ENCODE measurements at regions not wholly inside any gene's neighbourhood (a gene's known extent, or its start where the extent isn't known, plus 50 kb on each side); places are given as distances from the start of the nearest gene placed in this dataset.

- H3K27me3 ChIP-seq: no peaks in the 10 kb centered on the region
- no peaks in the 10 kb centered on the region for H3K4me1 ChIP-seq
- no peaks in the 10 kb centered on the region for H3K36me3 ChIP-seq
- TF ChIP-seq, protein P1, sequence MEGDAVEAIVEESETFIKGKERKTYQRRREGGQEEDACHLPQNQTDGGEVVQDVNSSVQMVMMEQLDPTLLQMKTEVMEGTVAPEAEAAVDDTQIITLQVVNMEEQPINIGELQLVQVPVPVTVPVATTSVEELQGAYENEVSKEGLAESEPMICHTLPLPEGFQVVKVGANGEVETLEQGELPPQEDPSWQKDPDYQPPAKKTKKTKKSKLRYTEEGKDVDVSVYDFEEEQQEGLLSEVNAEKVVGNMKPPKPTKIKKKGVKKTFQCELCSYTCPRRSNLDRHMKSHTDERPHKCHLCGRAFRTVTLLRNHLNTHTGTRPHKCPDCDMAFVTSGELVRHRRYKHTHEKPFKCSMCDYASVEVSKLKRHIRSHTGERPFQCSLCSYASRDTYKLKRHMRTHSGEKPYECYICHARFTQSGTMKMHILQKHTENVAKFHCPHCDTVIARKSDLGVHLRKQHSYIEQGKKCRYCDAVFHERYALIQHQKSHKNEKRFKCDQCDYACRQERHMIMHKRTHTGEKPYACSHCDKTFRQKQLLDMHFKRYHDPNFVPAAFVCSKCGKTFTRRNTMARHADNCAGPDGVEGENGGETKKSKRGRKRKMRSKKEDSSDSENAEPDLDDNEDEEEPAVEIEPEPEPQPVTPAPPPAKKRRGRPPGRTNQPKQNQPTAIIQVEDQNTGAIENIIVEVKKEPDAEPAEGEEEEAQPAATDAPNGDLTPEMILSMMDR (IDR thresholded peaks at IDR 0.05): no peak
- no peak overlapping the region for H3K27ac ChIP-seq
- H3K4me3 ChIP-seq: no peak overlapping the region
- H3K9me3 ChIP-seq: no peaks in the 10 kb centered on the region
- no peak for DNase-seq (ENCODE audit: low spot score)
Observed at GRCh38 chr5:2266641-2267240, 384.0 kb upstream of the IRX4 start.

DNA sequence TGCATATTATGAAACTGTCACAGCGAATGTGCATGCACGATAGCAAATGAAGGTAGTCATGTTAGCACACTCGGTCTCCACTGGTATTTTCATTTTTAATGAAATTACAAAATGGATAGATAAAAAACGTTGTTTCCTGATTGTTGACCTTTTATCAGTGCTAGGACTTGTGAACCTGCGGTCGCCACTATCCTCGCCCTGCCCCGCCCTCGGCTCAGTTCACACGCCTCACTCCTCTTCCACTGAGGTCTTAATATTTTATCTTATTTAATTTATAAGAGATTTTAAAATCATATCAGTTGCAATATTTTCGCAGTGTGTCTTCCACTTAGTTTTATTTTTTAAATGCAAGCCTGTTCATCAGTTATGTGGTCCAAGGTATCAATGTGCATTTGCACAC is 382.6 kb upstream of the IRX4 start:
- DNase-seq (ENCODE audit: low spot score): no peak
- H3K9me3 ChIP-seq: no peaks in the 10 kb centered on the region
- no peaks in the 10 kb centered on the region for H3K36me3 ChIP-seq
- no peaks in the 10 kb centered on the region for H3K4me1 ChIP-seq
- TF ChIP-seq, protein P1 (IDR thresholded peaks at IDR 0.05): no peak
- H3K4me3 ChIP-seq: no peak overlapping the region
- no peaks in the 10 kb centered on the region for H3K27me3 ChIP-seq
- no peak overlapping the region for H3K27ac ChIP-seq

DNA sequence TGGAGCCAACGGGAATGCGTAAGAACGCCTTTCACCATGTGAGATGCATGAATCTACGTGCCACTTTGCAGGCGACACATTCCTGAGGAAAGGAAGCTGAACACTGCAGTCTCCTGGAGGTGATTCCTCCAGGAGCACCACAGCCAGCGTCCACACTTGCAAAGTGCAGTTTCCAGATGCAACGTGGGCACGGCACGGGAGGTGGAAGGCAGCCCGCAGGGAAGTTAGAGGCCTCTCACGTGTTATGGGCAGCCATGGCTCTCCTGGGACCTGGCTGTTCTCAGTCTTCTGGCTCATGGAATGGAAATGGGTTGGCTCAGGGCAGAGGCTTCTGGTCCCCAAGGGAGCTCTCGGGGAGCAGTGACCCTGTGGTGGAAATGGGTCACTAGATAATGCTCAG is 381.0 kb upstream of the IRX4 start:
- TF ChIP-seq, protein P1 (IDR thresholded peaks at IDR 0.05): no peak
- no peak for DNase-seq (ENCODE audit: low spot score)
- Histone ChIP-seq H3K36me3 (no peaks in the 10 kb centered on the region), H3K4me1 (no peaks in the 10 kb centered on the region), H3K9me3 (no peaks in the 10 kb centered on the region), H3K4me3 (no peak overlapping the region), H3K27me3 (no peaks in the 10 kb centered on the region), H3K27ac (no peak overlapping the region)

DNA sequence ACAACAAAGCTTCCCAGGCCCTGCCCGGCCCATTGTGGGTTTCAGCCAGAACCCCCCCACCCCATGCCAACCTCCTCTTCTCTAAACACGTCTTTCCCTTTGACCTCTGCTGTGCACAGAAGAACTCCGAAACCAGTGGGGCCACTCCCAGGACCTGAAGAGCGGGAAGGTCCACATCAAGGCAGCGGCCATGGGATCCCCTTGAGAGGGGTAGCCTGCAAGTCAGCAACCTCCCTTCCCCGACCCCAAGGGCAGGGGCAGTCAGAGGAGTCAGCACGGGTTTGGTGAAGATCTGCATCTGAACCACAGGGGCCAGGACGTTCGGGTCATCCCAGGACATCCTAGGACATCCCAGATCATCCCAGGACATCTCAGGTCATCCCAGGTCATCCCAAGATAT is 379.9 kb upstream of the IRX4 start:
- Histone ChIP-seq H3K27ac (no peak overlapping the region), H3K4me3 (no peak overlapping the region), H3K36me3 (no peaks in the 10 kb centered on the region), H3K9me3 (no peaks in the 10 kb centered on the region), H3K4me1 (no peaks in the 10 kb centered on the region), H3K27me3 (no peaks in the 10 kb centered on the region)
- TF ChIP-seq, protein P1 (IDR thresholded peaks at IDR 0.05): no peak
- DNase-seq (ENCODE audit: low spot score): no peak

DNA sequence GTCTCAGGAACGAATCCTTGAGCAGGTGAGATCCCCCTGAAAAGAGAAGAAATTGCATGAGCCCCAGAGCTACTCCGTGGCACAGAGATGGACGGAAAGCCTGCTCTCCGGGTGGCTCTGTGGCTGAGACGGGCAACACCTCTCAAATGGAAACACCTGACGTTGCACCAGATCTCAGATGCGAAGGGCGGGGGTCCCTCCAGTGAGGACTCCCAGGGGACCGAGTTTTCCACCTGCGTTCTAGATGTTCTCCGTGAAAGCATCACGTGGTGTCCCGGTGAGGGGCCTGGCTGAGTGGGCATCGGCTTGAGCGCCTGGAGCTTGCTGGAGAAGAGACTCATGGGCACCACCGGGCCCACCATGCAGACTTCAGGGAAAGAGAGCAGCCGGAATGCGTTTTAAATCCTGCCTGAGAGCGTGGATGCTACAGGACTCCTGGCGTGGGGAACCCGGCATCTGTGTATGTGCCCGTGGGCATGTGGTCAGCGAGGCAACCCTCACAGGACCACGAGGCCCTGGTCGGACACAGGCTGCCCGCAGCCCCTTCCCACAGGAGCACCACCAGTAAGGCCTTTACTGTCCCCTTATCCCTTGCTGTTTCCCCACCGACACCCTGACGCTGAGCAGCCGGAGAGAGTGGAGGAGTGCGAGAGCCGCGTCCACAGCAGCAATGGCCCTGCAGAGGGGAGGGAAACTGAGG is 378.4 kb upstream of the IRX4 start:
- no peaks in the 10 kb centered on the region for H3K4me1 ChIP-seq
- no peaks in the 10 kb centered on the region for H3K9me3 ChIP-seq
- no peak overlapping the region for H3K27ac ChIP-seq
- no peaks in the 10 kb centered on the region for H3K27me3 ChIP-seq
- TF ChIP-seq, protein P1 (IDR thresholded peaks at IDR 0.05): no peak
- no peak overlapping the region for H3K4me3 ChIP-seq
- DNase-seq (ENCODE audit: low spot score): no peak
- H3K36me3 ChIP-seq: no peaks in the 10 kb centered on the region
